Stimulated activated effector memory CD8-positive, alpha-beta T cell treated with anti-CD3 and anti-CD28 coated beads, Interleukin-12 subunit alpha, Interleukin-12 subunit beta, amount 100 ng/mL, for 72 hours (primary cell): ENCODE measurements at regions not wholly inside any gene's neighbourhood (a gene's known extent, or its start where the extent isn't known, plus 50 kb on each side); places are given as distances from the start of the nearest gene placed in this dataset.

ENCODE experiments used
- ATAC-seq: fragments of 150-1000 bp; cut with Tn5 transposase; 2 replicates; pipeline ENCODE4 v1.10.0; 2021
- DNase-seq, 2 donors: peaks; one replicate each; pipeline ENCODE4 v3.0.0; 2021 to 2022; ENCODE audit warnings: low spot score in 2 of 2
- H3K27ac Mint-ChIP-seq: one replicate; pipeline ENCODE4 v1.8.0; 2022; ENCODE audit warnings: mild to moderate bottlenecking, mixed read lengths
- H3K36me3 Mint-ChIP-seq: one replicate; pipeline ENCODE4 v1.8.0; 2022; ENCODE audit warnings: mild to moderate bottlenecking, mixed read lengths
- H3K4me1 Mint-ChIP-seq: one replicate; pipeline ENCODE4 v1.8.0; 2022; ENCODE audit warnings: mixed read lengths
- H3K4me3 Mint-ChIP-seq: one replicate; pipeline ENCODE4 v1.8.0; 2022; ENCODE audit warnings: mild to moderate bottlenecking, mixed read lengths
- H3K9me3 Mint-ChIP-seq: one replicate; pipeline ENCODE4 v1.8.0; 2022; ENCODE audit warnings: mixed read lengths

- H3K4me1 Mint-ChIP-seq, result no peaks in the 10 kb centered on the region
- no peak overlapping the region for H3K27ac Mint-ChIP-seq
Measured at GRCh38 chr1:82722608-82723007, 921.9 kb downstream of the ADGRL2 start.

GRCh38 chr1:82721702-82722101 lies 921.0 kb downstream of the ADGRL2 start:
- no peak for DNase-seq
- Mint-ChIP-seq H3K4me3 (no peak overlapping the region), H3K4me1 (no peaks in the 10 kb centered on the region), H3K36me3 (no peaks in the 10 kb centered on the region), H3K27ac (no peak overlapping the region), H3K9me3 (peaks cover 22% of the 10 kb centered on the region)
- no peak for ATAC-seq

More at GRCh38 chr1:82722608-82723007, 921.9 kb downstream of the ADGRL2 start:
- Mint-ChIP-seq H3K9me3 (peaks cover 24% of the 10 kb centered on the region), H3K36me3 (no peaks in the 10 kb centered on the region), H3K4me3 (no peak overlapping the region)
- no peak for ATAC-seq
- DNase-seq, result no peak

GRCh38 chr1:82718719-82719419 lies 918.1 kb downstream of the ADGRL2 start:
- no peak overlapping the region for H3K27ac Mint-ChIP-seq
- H3K4me3 Mint-ChIP-seq, result no peak overlapping the region
- no peaks in the 10 kb centered on the region for H3K4me1 Mint-ChIP-seq
- no peak for DNase-seq
- H3K9me3 Mint-ChIP-seq, result peaks cover 17% of the 10 kb centered on the region
- ATAC-seq, result no peak
- no peaks in the 10 kb centered on the region for H3K36me3 Mint-ChIP-seq

GRCh38 chr1:82710091-82710490 lies 909.4 kb downstream of the ADGRL2 start:
- no peak for ATAC-seq
- DNase-seq, result no peak
- no peaks in the 10 kb centered on the region for H3K4me1 Mint-ChIP-seq
- H3K9me3 Mint-ChIP-seq, result peaks cover 27% of the 10 kb centered on the region
- H3K36me3 Mint-ChIP-seq, result no peaks in the 10 kb centered on the region
- no peak overlapping the region for H3K27ac Mint-ChIP-seq
- H3K4me3 Mint-ChIP-seq, result no peak overlapping the region

GRCh38 chr1:82707681-82708080 lies 906.9 kb downstream of the ADGRL2 start:
- Mint-ChIP-seq H3K27ac (no peak overlapping the region), H3K9me3 (peaks cover 19% of the 10 kb centered on the region), H3K4me3 (no peak overlapping the region), H3K36me3 (no peaks in the 10 kb centered on the region), H3K4me1 (no peaks in the 10 kb centered on the region)
- no peak for ATAC-seq
- no peak for DNase-seq

- DNase-seq, result no peak
- no peak overlapping the region for H3K4me3 Mint-ChIP-seq
- peaks cover 18% of the 10 kb centered on the region for H3K9me3 Mint-ChIP-seq
- no peaks in the 10 kb centered on the region for H3K4me1 Mint-ChIP-seq
- no peak for ATAC-seq
- H3K27ac Mint-ChIP-seq, result no peak overlapping the region
- no peaks in the 10 kb centered on the region for H3K36me3 Mint-ChIP-seq
Measured at GRCh38 chr1:82706741-82707140, 906.0 kb downstream of the ADGRL2 start.

- no peak overlapping the region for H3K27ac Mint-ChIP-seq
Measured at GRCh38 chr1:82704966-82705365, 904.2 kb downstream of the ADGRL2 start.

GRCh38 chr1:82704393-82704792 lies 903.7 kb downstream of the ADGRL2 start:
- no peak for ATAC-seq
- Mint-ChIP-seq H3K36me3 (no peaks in the 10 kb centered on the region), H3K27ac (no peak overlapping the region), H3K4me1 (no peaks in the 10 kb centered on the region), H3K4me3 (no peak overlapping the region), H3K9me3 (peaks cover 14% of the 10 kb centered on the region)
- DNase-seq, result no peak

More at GRCh38 chr1:82704966-82705365, 904.2 kb downstream of the ADGRL2 start:
- Mint-ChIP-seq H3K9me3 (peaks cover 18% of the 10 kb centered on the region), H3K36me3 (no peaks in the 10 kb centered on the region), H3K4me1 (no peaks in the 10 kb centered on the region), H3K4me3 (no peak overlapping the region)
- DNase-seq (no peak), ATAC-seq (no peak)

- ATAC-seq (no peak), DNase-seq (no peak)
- H3K9me3 Mint-ChIP-seq, result peaks cover 16% of the 10 kb centered on the region
- no peaks in the 10 kb centered on the region for H3K4me1 Mint-ChIP-seq
- H3K4me3 Mint-ChIP-seq, result no peak overlapping the region
- no peak overlapping the region for H3K27ac Mint-ChIP-seq
- H3K36me3 Mint-ChIP-seq, result no peaks in the 10 kb centered on the region
Measured at GRCh38 chr1:82703951-82704350, 903.2 kb downstream of the ADGRL2 start.

GRCh38 chr1:82700476-82700875 lies 899.7 kb downstream of the ADGRL2 start:
- DNase-seq (no peak), ATAC-seq (no peak)
- H3K4me3 Mint-ChIP-seq, result no peak overlapping the region
- H3K4me1 Mint-ChIP-seq, result no peaks in the 10 kb centered on the region
- H3K9me3 Mint-ChIP-seq, result peaks cover 18% of the 10 kb centered on the region
- H3K36me3 Mint-ChIP-seq, result no peaks in the 10 kb centered on the region
- no peak overlapping the region for H3K27ac Mint-ChIP-seq

- Mint-ChIP-seq H3K36me3 (no peaks in the 10 kb centered on the region), H3K27ac (no peak overlapping the region), H3K9me3 (peaks cover 24% of the 10 kb centered on the region), H3K4me3 (no peak overlapping the region), H3K4me1 (no peaks in the 10 kb centered on the region)
- ATAC-seq, result no peak
- DNase-seq, result no peak
Measured at GRCh38 chr1:82697965-82698364, 897.2 kb downstream of the ADGRL2 start.

- Mint-ChIP-seq H3K4me3 (no peak overlapping the region), H3K36me3 (no peaks in the 10 kb centered on the region), H3K9me3 (peaks cover 28% of the 10 kb centered on the region), H3K27ac (no peak overlapping the region), H3K4me1 (no peaks in the 10 kb centered on the region)
- DNase-seq, result no peak
- ATAC-seq, result no peak
Measured at GRCh38 chr1:82695443-82695842, 894.7 kb downstream of the ADGRL2 start.

GRCh38 chr1:82690411-82690810 lies 889.7 kb downstream of the ADGRL2 start:
- ATAC-seq, result no peak
- H3K4me3 Mint-ChIP-seq, result no peak overlapping the region
- DNase-seq, result no peak

GRCh38 chr1:82689217-82689616 lies 888.5 kb downstream of the ADGRL2 start:
- ATAC-seq (no peak), DNase-seq (no peak)
- H3K4me3 Mint-ChIP-seq, result no peak overlapping the region
- H3K27ac Mint-ChIP-seq, result no peak overlapping the region
- no peaks in the 10 kb centered on the region for H3K4me1 Mint-ChIP-seq
- peaks cover 20% of the 10 kb centered on the region for H3K9me3 Mint-ChIP-seq
- no peaks in the 10 kb centered on the region for H3K36me3 Mint-ChIP-seq

More at GRCh38 chr1:82690411-82690810, 889.7 kb downstream of the ADGRL2 start:
- no peaks in the 10 kb centered on the region for H3K36me3 Mint-ChIP-seq
- no peak overlapping the region for H3K27ac Mint-ChIP-seq
- H3K4me1 Mint-ChIP-seq, result no peaks in the 10 kb centered on the region
- peaks cover 25% of the 10 kb centered on the region for H3K9me3 Mint-ChIP-seq

- Mint-ChIP-seq H3K36me3 (no peaks in the 10 kb centered on the region), H3K4me1 (no peaks in the 10 kb centered on the region), H3K4me3 (no peak overlapping the region), H3K9me3 (peaks cover 27% of the 10 kb centered on the region), H3K27ac (no peak overlapping the region)
- DNase-seq (no peak), ATAC-seq (no peak)
Measured at GRCh38 chr1:82686774-82687173, 886.0 kb downstream of the ADGRL2 start.

GRCh38 chr1:82646888-82647287 lies 846.2 kb downstream of the ADGRL2 start:
- DNase-seq, result no peak
- no peaks in the 10 kb centered on the region for H3K36me3 Mint-ChIP-seq
- no peak overlapping the region for H3K27ac Mint-ChIP-seq
- no peak for ATAC-seq
- H3K9me3 Mint-ChIP-seq, result peaks cover 8% of the 10 kb centered on the region
- no peaks in the 10 kb centered on the region for H3K4me1 Mint-ChIP-seq
- H3K4me3 Mint-ChIP-seq, result no peak overlapping the region
